Vagina (tissue), 2 donors: ENCODE measurements at regions not wholly inside any gene's neighbourhood (a gene's known extent, or its start where the extent isn't known, plus 50 kb on each side); places are given as distances from the start of the nearest gene placed in this dataset.

ENCODE experiments used
- CTCF ChIP-seq, 3 experiments: fragments of 450-650 bp in 2 of 3; fragments of 200-600 bp in 1 of 3; sonication (generic) in 1 of 3; IDR thresholded peaks; one replicate each; pipeline ENCODE4 v1.5.1; 2017 to 2019; ENCODE audit warnings: antibody characterized with exemption in 3 of 3, mild to moderate bottlenecking in 2 of 3, moderate library complexity in 2 of 3
- POLR2A ChIP-seq, 2 donors: fragments of 450-650 bp; IDR thresholded peaks; one replicate each; pipeline ENCODE4 v1.6.1; 2017; ENCODE audit warnings: antibody characterized with exemption in 2 of 2, mild to moderate bottlenecking in 2 of 2, moderate library complexity in 2 of 2
- POLR2AphosphoS5 ChIP-seq, 2 donors: sonication (generic); formaldehyde crosslinking; IDR thresholded peaks; one replicate each; pipeline ENCODE4 v1.9.0; 2017; ENCODE audit warnings: antibody characterized with exemption in 2 of 2, mild to moderate bottlenecking in 2 of 2, low read depth in 1 of 2; ENCODE audit not compliant: insufficient read depth in 1 of 2

GRCh38 chr2:33704406-33704855 is 105.3 kb upstream of the FAM98A start:
- no peak for TF ChIP-seq CTCF (IDR thresholded peaks at IDR 0.05)
- TF ChIP-seq POLR2A (IDR thresholded peaks at IDR 0.05) = no peak
- TF ChIP-seq POLR2AphosphoS5 (IDR thresholded peaks at IDR 0.05; ENCODE audit: insufficient read depth in 1 of 2, low read depth in 1 of 2) = no peak
